HG02981 (cell line): ENCODE measurements at regions not wholly inside any gene's neighbourhood (a gene's known extent, or its start where the extent isn't known, plus 50 kb on each side); places are given as distances from the start of the nearest gene placed in this dataset.
"Not testable (repeated sequence)": the region's sequence is repeated elsewhere in the genome, so short reads cannot be mapped to it uniquely, and the experiment has no call there.

ENCODE experiments used
- ATAC-seq: cut with Tn5 transposase; IDR thresholded peaks from one replicate; pipeline ENCODE4 v1.9.1; 2021; ENCODE audit warnings: mild to moderate bottlenecking, moderate library complexity; ENCODE audit not compliant: unreplicated experiment

- ATAC-seq: no peak
Observed at GRCh38 chr9:75274781-75275180, 186.5 kb downstream of the OSTF1 start.

GRCh38 chr9:75282047-75282446 is 193.7 kb downstream of the OSTF1 start:
- no peak for ATAC-seq

GRCh38 chr9:75289332-75289731 is 201.0 kb downstream of the OSTF1 start:
- ATAC-seq: no peak

- no peak for ATAC-seq
Observed at GRCh38 chr9:75299324-75299723, 211.0 kb downstream of the OSTF1 start.

- ATAC-seq: no peak
Observed at GRCh38 chr9:75333624-75334023, 245.3 kb downstream of the OSTF1 start.

- ATAC-seq: no peak
Observed at GRCh38 chr9:75358846-75359245, 270.5 kb downstream of the OSTF1 start.

GRCh38 chr9:75359638-75360037 is 271.3 kb downstream of the OSTF1 start:
- no peak for ATAC-seq

- ATAC-seq: no peak
Observed at GRCh38 chr9:75360252-75360651, 271.9 kb downstream of the OSTF1 start.

GRCh38 chr9:75362446-75362845 is 274.1 kb downstream of the OSTF1 start:
- not testable (repeated sequence) for ATAC-seq

GRCh38 chr9:75365196-75365595 is 276.9 kb downstream of the OSTF1 start:
- no peak for ATAC-seq

GRCh38 chr9:75369989-75370388 is 281.7 kb downstream of the OSTF1 start:
- no peak for ATAC-seq

- ATAC-seq: no peak
Observed at GRCh38 chr9:75372499-75373268, 284.4 kb downstream of the OSTF1 start.

GRCh38 chr9:75376680-75377254 is 288.5 kb downstream of the OSTF1 start:
- ATAC-seq: no peak

- ATAC-seq: no peak
Observed at GRCh38 chr9:75378036-75378435, 289.7 kb downstream of the OSTF1 start.

- ATAC-seq: no peak
Observed at GRCh38 chr9:75378926-75379325, 290.6 kb downstream of the OSTF1 start.

GRCh38 chr9:75382126-75382525 is 293.8 kb downstream of the OSTF1 start:
- no peak for ATAC-seq

- ATAC-seq: not testable (repeated sequence)
Observed at GRCh38 chr9:75383420-75384034, 295.2 kb downstream of the OSTF1 start.

- no peak for ATAC-seq
Observed at GRCh38 chr9:75385236-75385635, 296.9 kb downstream of the OSTF1 start.

GRCh38 chr9:75389101-75389500 is 300.8 kb downstream of the OSTF1 start:
- ATAC-seq: no peak

- ATAC-seq: no peak
Observed at GRCh38 chr9:75390951-75391350, 302.6 kb downstream of the OSTF1 start.

- ATAC-seq: no peak
Observed at GRCh38 chr9:75391497-75391896, 303.2 kb downstream of the OSTF1 start.

- ATAC-seq: no peak
Observed at GRCh38 chr9:75395336-75395735, 307.0 kb downstream of the OSTF1 start.
